ENCODE measurements at regions not wholly inside any gene's neighbourhood (a gene's known extent, or its start where the extent isn't known, plus 50 kb on each side); places are given as distances from the start of the nearest gene placed in this dataset.

DNA sequence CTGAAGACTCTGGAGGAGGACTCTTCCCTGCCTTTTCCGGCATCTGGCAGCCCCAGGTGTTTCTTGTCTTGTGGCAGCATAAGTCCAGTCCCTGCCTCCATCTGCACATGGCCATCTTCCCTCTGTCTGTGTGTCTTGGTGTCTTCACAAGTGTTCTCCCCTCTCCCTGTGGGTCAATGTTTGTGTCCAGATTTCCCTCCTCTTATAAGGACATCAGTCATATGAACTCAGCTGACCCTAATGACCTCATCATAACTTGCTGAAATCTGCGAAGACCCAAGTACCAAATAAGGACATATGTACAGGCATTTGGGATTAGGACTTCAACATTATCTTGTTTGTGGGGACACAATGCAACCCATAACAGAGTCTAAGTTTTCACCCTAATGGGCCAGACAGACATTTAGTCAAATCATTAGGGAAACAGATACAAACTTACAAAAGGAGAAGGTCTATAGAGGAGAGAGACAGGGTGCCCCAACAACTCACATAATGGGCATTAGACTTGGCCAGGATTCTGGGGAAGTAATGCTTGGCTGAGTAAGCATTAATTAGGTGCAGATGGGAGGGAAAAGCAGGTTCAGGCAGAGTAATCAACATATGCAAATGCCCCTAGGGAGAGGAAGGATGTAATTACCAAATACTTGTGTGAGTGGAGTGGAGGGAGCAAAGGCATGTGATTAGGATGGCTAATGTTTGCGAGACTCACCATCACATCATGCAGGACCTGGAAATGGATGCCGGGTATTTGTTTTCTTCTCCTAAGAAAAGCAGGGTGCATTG, 372.8 kb upstream of the TBL1XR1 start:
- Histone ChIP-seq H3K4me1 (peaks cover 0 to 18% (median 0%) of the 10 kb centered on the region in 12 donors), H3K27me3 (no peaks in the 10 kb centered on the region), H3K9me3 (no peaks in the 10 kb centered on the region), H3K36me3 (no peaks in the 10 kb centered on the region), H3K27ac (no peak overlapping the region), H3K4me3 (no peak overlapping the region)
- intact Hi-C loops (cut with DNase I), result no loop called here
- WGBS, 4 donors, result 66 to 82% (median 71%) methylated on average over 4 of the region's 4 CpGs
- DNase-seq, result no peak
- TF ChIP-seq POLR2A (IDR thresholded peaks at IDR 0.05) (no peak), CTCF (IDR thresholded peaks at IDR 0.05) (no peak)
- peak in 3 of 4 donors; percentile 13 to 42 (median 39) for ATAC-seq

DNA sequence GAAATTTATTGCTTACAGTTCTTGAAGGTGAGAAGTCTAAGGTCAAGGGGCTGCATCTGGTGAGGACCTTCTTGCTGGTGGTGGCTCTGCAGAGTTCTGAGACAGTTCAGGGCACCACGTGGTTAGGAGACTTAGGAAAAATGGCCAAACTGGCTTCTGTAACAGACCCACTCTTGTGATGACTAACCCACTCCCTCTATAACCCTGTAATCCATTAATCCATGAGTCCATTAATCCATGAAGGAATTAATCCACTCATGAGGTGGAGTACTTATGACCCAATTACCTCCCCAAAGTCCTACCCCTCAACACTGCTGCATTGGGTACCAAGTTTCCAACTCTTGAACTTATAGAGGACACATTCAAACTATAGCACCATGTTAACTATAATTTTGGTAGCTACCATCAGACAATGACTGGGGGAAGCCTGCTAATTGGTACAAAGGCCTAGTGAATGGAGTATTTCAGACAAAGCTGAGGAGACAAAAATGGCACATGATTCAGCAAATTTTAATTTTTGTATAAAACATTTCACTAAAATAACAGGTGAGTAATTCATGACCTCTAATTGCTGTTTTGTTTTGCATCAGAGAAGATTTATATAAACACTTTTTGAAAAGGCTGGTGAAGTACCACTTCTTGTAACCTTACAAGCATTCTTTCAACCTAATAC, 374.1 kb upstream of the TBL1XR1 start:
- H3K9me3 ChIP-seq, result no peaks in the 10 kb centered on the region
- intact Hi-C loops (cut with DNase I), result no loop called here
- WGBS, 4 donors, result 91 to 98% (median 93%) methylated on average over 1 of the region's 1 CpG
- no peak for ATAC-seq
- H3K36me3 ChIP-seq, result no peaks in the 10 kb centered on the region
- no peak for TF ChIP-seq POLR2A (IDR thresholded peaks at IDR 0.05)
- no peak for TF ChIP-seq CTCF (IDR thresholded peaks at IDR 0.05)
- no peak overlapping the region for H3K4me3 ChIP-seq
- H3K4me1 ChIP-seq, result peaks cover 0 to 20% (median 0%) of the 10 kb centered on the region in 12 donors
- H3K27me3 ChIP-seq, result no peaks in the 10 kb centered on the region
- no peak for DNase-seq
- no peak overlapping the region for H3K27ac ChIP-seq

DNA sequence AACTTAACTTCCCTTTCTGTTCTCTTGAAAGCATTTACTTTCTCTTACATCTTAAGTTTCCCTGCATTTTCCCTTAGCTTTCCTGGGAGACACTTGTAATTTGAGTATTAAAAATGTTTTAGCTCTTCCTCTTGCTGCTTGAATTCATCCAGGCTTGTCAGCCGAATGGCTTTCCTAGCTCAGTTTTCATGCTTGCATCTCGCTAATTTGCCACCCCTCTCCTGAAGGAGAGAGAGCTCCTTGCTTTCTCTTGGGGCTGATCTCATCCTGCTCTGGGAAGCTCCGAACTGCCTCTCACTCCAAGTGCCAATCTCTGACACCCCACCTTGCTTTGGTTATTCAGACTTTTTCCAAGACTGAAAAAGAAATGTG, 374.6 kb upstream of the TBL1XR1 start:
- Histone ChIP-seq H3K27ac (no peak overlapping the region), H3K9me3 (no peaks in the 10 kb centered on the region), H3K4me3 (no peak overlapping the region), H3K36me3 (no peaks in the 10 kb centered on the region), H3K4me1 (peaks cover 0 to 20% (median 0%) of the 10 kb centered on the region in 12 donors), H3K27me3 (no peaks in the 10 kb centered on the region)
- intact Hi-C loops (cut with DNase I), result no loop called here
- ATAC-seq (no peak), DNase-seq (no peak)
- TF ChIP-seq POLR2A (IDR thresholded peaks at IDR 0.05), result no peak
- no peak for TF ChIP-seq CTCF (IDR thresholded peaks at IDR 0.05)
- WGBS, 4 donors, result 79 to 97% (median 87%) methylated on average over 3 of the region's 3 CpGs

GRCh38 chr3:177574222-177574856, 377.1 kb upstream of the TBL1XR1 start:
- no peak overlapping the region for H3K4me3 ChIP-seq
- no peaks in the 10 kb centered on the region for H3K27me3 ChIP-seq
- no peak overlapping the region for H3K27ac ChIP-seq
- peak in 3 of 4 donors; percentile 39 to 81 (median 75) for ATAC-seq
- 73 to 78% (median 75%) methylated on average over 7 of the region's 7 CpGs for WGBS, 4 donors
- peaks cover 0 to 20% (median 0%) of the 10 kb centered on the region in 12 donors for H3K4me1 ChIP-seq
- intact Hi-C loops (cut with DNase I), result no loop called here
- H3K36me3 ChIP-seq, result no peaks in the 10 kb centered on the region
- no peaks in the 10 kb centered on the region for H3K9me3 ChIP-seq
- DNase-seq, result peak in 2 of 5 donors; percentile 30 to 32
- TF ChIP-seq POLR2A (IDR thresholded peaks at IDR 0.05), result no peak
- TF ChIP-seq CTCF (IDR thresholded peaks at IDR 0.05), result no peak

All from heart left ventricle (tissue), 16 donors.